ENCODE measurements at regions not wholly inside any gene's neighbourhood (a gene's known extent, or its start where the extent isn't known, plus 50 kb on each side); places are given as distances from the start of the nearest gene placed in this dataset.

GRCh38 chr4:162938738-162939485 is 227.8 kb downstream of the NAF1 start:
- TF ChIP-seq CTCF (IDR thresholded peaks at IDR 0.05; ENCODE audit: insufficient read depth, low read length, poor library complexity, severe bottlenecking), result no peak
- no peak for TF ChIP-seq EZH2phosphoT487 (conservative IDR thresholded peaks at IDR 0.05; ENCODE audit: low read length)

Measured in SU-DHL-6 (cell line).